Anterior cingulate cortex (tissue), 58 donors: ENCODE measurements at regions not wholly inside any gene's neighbourhood (a gene's known extent, or its start where the extent isn't known, plus 50 kb on each side); places are given as distances from the start of the nearest gene placed in this dataset.

ENCODE experiments used
- DNase-seq, 58 donors: peaks; one replicate each; lab custom pipeline; 2025; lab: John Stamatoyannopoulos, UW

- no peak for DNase-seq
Measured at GRCh38 chr16:80200079-80200478, 340.7 kb upstream of the DYNLRB2 start.

DNA sequence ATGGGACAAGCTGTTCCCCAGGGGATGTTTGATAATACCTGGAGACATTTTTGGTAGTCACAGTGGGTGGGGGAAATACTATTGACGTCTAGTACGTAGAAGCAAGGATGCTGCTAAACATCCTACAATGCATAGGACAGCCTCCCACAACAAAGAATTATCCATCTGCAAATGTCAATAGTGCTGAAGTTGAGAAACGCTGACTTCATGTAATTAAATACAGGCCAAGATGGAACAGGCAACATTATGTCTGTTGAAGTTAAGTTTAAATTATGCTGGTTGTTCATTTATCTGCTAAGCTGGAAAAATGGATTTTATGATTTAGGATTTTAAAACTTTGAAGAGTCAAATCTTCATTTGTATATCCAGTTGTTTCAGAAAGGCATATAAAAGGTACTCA lies 341.2 kb upstream of the DYNLRB2 start:
- DNase-seq = no peak

DNA sequence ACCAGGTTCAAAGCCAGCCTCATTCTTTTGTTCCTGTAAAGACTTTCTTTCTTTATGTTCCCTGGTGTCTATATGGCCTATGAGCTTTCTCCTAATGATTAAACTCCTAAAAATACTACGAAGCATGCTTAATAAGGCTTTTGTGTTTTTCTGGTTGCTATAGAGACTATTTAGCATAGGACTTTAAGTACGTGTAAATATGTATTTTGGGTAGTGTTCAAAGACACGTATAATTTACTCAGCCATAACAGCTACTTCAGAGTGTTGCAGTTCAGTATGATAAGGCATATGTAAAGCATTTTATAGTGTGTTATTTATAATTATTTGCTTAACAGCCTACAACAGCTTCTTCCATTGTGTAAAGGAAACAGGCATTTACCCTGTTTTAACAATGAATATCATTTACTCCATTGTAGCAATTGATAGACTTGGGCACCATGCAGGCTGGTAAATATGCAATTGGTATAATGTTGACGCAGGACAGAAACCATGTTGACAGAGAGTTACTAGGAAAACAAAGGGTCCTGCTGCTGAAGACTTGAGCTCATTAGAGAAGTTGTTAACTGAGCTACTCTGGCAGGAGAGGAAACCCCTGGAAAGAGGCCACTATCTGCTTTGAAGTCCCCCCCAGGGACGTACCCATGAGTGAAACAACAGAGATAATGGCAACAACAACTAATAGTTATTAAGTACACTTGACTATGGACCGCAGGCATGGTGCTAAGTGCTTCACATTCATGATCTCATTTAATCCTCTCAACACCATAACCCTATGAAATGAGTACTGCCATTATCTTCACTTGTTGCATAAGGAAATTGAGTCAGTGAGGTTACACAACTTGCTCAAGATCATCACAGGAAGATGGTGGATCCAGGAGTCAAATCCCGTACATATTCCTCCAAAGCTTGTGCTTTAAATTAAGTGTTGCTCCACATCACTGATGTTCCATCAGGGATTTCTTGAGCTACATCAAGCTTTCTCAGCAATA lies 342.2 kb upstream of the DYNLRB2 start:
- no peak for DNase-seq

GRCh38 chr16:80197741-80198201 lies 343.0 kb upstream of the DYNLRB2 start:
- DNase-seq = no peak

DNA sequence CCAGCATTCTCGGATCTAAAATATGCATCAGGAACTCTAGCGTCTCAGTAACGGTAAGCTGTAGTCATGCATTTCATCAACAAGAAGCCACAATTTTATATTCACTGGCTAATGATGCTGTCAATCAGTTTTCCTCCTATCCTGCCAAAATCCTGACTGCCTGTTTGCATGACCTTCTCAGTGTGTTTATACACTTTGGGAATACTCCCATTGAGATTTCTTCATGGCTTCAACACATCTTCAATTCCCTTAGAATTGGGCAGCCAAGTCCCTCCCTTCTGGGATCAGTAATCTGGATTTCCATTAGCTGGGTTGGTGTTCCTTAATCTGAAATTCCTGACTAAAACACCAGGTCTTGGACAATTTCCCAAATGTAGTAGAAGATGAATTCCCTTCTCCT lies 348.9 kb upstream of the DYNLRB2 start:
- no peak for DNase-seq

DNA sequence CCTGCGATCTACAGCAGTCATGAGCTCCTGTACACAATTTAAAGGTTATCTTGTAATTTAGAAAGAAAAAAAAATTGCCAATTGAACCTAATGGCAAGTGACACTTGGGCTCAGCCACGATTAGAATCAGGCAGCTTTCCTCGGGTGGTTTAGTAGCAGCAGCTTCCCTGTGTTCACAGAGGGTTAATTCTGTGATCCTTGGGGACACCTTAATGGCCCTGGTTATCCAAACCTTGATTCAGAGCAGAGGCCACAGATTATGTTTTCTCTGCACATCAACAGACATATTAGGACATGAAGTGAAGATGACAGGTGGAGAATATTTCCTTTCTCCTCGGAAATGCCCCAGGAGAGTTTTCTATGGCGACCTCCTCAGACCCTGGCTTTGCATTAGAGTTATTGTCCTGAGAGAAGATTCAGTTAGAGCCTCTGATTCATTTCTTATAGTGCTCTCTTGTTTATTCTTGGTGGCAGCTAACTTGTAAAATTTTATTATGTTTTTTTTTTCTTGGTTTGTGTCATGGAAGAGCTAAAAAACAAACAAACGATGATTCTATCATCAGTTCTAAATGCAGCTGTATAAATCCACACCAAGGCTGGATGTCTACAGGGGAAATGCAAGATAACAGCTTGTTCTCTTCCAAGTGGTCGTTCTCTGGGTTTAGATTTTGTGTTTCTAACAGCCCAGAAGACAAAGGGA lies 351.2 kb upstream of the DYNLRB2 start:
- DNase-seq = no peak

- no peak for DNase-seq
Measured at GRCh38 chr16:80176114-80176513, 364.7 kb upstream of the DYNLRB2 start.

DNA sequence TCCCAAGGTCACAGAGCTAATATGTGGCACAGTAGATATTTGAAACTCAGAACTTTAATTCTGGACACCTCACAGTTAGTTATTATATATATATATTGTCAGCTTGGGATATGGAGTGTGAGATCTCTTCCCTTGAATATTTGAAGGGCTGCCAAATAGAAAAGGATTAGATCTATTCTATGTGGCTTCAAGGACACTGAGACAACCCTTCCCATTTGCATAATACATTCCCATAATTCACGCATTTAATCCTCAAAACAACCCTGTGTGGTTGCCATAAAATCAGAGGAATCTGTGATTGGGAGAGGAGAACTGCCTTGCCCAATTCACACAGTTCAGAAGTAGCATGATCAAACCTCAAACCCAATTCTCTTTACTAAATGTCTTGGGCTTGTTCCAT lies 365.8 kb upstream of the DYNLRB2 start:
- DNase-seq = no peak

GRCh38 chr16:80174416-80174815 lies 366.4 kb upstream of the DYNLRB2 start:
- no peak for DNase-seq

DNA sequence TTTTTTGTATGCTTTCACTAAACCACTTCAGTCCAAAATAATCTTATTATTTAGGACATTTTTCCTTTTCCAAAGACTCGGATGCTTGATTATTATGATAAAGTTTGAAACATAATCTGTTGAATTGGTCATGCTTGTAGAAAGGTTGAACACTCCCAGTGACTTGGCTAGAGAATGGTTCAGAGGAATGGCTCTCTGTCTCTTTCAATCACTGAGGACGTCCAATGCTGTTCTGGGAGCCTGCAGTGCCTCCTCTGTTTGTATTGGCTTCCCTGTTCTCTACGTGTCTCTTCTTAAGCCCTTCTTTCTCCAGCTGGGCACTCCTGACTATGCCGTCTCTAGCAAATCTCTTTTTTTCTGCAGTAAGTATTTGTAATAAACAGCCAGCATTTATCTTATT lies 369.0 kb upstream of the DYNLRB2 start:
- DNase-seq = no peak

DNA sequence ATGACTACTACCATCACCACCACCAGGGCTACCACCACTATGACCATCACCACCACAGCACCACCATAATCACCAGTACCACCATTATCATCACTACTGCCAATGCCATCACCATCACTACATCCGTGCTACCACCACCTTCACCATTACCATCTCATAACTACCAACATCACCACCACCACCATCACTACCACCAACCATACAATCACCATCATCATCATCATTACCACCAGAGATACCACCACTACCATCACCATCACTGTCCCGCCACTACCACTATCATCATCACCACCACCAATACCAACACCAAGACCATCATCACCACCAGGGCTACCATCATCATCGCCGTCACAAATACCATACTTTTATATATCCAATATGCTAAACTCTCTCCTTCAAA lies 369.6 kb upstream of the DYNLRB2 start:
- DNase-seq = no peak

DNA sequence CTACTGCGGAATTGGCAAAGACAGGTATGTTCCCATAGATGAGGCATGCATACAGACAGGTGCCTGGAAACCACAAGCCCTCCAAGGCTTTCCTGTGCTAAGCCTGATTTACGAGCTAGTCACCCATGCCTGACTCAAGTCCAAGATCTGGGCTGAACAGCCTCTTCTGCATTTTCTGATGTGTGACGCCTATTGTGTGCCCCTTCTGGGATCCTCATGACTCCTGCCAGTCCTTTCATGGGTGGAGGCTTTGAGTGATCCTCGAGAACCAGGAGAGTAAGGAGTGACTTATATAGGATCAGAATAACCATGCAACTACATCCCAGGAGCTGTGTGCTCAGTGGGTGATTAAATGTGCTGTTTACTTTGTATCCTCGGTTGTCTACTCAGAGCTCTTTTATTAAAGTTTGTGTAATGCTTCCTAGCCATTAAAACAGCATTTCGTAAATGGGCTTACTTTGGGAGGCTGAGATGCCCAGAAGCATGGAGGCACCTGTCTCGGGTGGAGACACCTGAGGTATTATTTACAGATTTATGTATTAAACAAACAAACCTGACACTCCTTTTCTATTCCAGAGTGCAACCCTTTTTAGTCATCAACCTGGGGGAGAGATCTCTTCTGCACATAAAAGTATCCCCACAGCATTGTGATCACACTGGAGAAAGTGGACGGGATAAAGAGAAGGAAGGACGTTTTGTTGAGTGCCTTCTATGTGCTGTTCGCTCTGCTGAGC lies 373.0 kb upstream of the DYNLRB2 start:
- DNase-seq = no peak

DNA sequence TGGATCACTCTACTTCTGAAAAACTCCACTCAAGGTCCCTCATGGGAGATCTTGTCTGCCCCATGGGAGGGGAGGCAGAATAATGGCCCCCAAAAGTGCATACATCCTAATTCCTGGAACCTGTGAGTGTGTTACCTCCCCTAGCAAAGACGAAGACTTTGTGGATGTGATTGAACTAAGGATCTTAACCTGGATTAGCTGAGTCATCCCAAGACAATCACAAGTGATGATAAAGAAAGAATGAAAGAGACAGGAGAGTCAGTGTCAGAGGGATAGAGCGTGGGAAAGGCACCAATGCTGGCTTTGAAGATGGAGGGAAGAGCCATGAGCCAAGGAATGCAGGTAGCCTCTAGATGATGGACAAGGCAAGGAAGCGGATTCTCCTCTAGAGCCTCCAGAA lies 374.7 kb upstream of the DYNLRB2 start:
- no peak for DNase-seq

DNA sequence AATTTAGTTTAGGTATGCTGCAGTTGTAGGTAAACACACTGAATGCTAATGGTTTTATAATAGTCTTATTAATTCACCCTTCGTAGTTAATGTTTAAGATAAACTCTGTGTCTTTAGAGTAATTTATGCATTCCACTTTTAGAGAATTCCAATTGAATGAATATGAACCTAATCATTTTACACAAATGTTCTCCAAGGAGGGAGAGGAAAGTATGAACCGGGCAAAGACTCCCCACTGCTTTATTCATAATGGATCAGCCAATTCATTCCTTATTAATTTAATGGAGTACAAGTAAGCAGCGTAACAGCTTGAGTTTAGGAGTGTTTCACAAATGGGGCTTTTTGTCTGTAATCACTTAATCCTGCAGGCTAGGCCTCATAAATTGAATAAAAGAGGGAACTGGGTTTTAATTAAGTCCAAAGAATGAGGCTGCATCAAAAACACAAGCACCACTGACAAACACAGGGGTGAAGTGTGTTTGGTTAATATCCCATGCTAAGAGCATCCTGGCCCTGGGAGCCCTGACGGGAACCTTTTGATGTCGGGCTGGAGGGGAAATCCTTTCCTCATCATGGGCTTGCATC lies 375.7 kb upstream of the DYNLRB2 start:
- peak in 6 of 58 donors; percentile 6 to 58 (median 16) for DNase-seq

GRCh38 chr16:80163339-80163738 lies 377.5 kb upstream of the DYNLRB2 start:
- DNase-seq = no peak

DNA sequence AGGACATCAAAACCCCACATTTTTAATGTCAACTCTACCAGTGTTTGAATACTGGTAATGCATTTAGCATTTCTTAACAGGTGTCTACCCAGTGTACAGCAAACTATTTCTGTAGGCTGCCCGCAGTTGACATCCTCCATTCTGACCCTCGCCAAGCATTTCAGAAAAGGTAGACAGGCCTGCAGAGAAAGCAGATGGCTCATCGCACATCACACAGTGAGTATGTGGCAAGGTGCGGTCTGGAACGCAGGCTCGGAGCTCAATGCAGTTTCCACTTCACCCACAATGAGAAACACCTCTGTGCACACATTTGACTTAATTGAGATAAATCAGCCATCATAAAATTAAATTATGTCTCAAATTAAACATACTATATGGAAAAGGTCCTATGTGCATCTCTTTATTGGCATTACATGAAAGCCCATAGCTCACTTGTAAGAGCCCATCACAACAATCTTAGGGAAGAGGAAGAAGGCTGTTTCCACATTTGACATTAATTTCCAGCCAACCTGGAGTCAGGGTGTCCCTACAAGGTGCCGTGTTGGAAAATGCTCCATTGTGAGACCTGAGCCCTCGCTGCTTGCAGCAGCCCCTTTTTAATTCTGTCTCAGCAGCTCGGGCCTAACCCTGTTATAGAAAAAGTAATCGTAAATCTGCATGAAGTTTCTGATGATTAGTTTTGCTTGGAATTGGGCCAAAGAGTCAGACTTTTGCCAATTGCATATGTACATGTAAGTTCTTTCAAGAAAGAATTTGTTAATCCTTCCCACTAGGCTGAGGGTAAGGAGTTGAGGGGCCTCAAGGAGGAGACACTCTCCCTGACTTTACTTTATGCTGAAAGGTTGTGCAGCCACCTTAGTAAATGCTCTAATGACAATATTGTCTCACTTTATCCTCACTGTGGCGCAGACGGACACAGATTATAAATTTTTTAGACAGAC lies 378.7 kb upstream of the DYNLRB2 start:
- DNase-seq = no peak

DNA sequence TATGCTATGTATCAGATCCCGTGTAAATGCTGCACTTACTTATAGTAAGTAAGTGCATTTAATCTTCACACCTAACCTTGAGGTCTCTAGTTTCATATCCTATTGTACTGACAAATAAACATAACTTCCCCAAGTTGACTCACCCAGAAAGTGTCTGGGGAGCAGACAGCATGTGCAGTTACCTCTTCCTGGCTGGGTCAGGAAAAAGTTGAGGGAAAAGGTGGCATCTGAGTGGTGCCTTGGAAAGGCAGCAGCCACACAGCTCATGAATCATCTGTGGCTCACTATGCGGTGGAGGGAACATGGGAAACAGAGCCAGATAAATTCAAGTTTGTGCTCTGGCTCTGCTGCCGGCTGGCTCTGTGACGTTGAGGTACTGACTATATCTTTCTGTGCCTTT lies 382.0 kb upstream of the DYNLRB2 start:
- no peak for DNase-seq

DNA sequence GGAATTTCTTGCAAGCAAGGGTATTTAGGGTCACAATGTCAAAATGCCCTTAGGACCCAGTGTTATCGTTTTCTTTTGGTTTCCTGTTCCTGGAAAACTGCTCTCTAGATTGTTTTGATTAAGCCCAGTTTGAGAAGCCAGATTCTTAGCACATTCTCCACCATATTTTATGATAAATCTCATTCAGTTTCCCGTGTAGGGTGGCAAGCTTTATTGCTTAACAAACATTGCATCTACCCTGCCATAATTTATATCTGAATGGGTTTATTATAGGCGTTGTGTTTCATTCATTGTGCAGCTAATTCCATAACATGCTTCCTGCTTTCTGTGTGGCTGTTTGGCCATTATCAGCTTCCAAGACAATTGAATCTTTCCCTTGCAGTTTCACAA lies 389.1 kb upstream of the DYNLRB2 start:
- no peak for DNase-seq

- no peak for DNase-seq
Measured at GRCh38 chr16:80150978-80151721, 389.6 kb upstream of the DYNLRB2 start.
